ENCODE measurements at regions not wholly inside any gene's neighbourhood (a gene's known extent, or its start where the extent isn't known, plus 50 kb on each side); places are given as distances from the start of the nearest gene placed in this dataset.

- DNase-seq = no peak
Observed at GRCh38 chr16:55380485-55380884, 56.5 kb downstream of the IRX6 start.

GRCh38 chr16:55384288-55385247 is 60.6 kb downstream of the IRX6 start:
- DNase-seq = no peak

GRCh38 chr16:55385359-55385758 is 61.4 kb downstream of the IRX6 start:
- no peak for DNase-seq

- DNase-seq = no peak
Observed at GRCh38 chr16:55386534-55387296, 62.7 kb downstream of the IRX6 start.

GRCh38 chr16:55388131-55388862 is 64.3 kb downstream of the IRX6 start:
- no peak for DNase-seq

- no peak for DNase-seq
Observed at GRCh38 chr16:55389426-55390073, 65.5 kb downstream of the IRX6 start.

- DNase-seq = no peak
Observed at GRCh38 chr16:55390630-55391237, 66.7 kb downstream of the IRX6 start.

GRCh38 chr16:55391760-55392375 is 67.9 kb downstream of the IRX6 start:
- peak; percentile 15 for DNase-seq

- DNase-seq = no peak
Observed at GRCh38 chr16:55392701-55393100, 68.7 kb downstream of the IRX6 start.

- no peak for DNase-seq
Observed at GRCh38 chr16:55393991-55394390, 70.0 kb downstream of the IRX6 start.

GRCh38 chr16:55398762-55399161 is 74.8 kb downstream of the IRX6 start:
- DNase-seq = no peak

- DNase-seq = no peak
Observed at GRCh38 chr16:55399911-55400310, 75.9 kb downstream of the IRX6 start.

- no peak for DNase-seq
Observed at GRCh38 chr16:55401046-55401445, 77.0 kb downstream of the IRX6 start.

GRCh38 chr16:55403464-55403863 is 75.5 kb upstream of the MMP2 start:
- no peak for DNase-seq

GRCh38 chr16:55406651-55407050 is 72.3 kb upstream of the MMP2 start:
- no peak for DNase-seq

GRCh38 chr16:55408661-55409060 is 70.3 kb upstream of the MMP2 start:
- no peak for DNase-seq

- DNase-seq = no peak
Observed at GRCh38 chr16:55411231-55411630, 67.8 kb upstream of the MMP2 start.

- no peak for DNase-seq
Observed at GRCh38 chr16:55418586-55418985, 60.4 kb upstream of the MMP2 start.

GRCh38 chr16:55421226-55421625 is 57.8 kb upstream of the MMP2 start:
- no peak for DNase-seq

- no peak for DNase-seq
Observed at GRCh38 chr16:55426865-55427484, 52.0 kb upstream of the MMP2 start.
